HFFc6 (cell line): ENCODE measurements at regions not wholly inside any gene's neighbourhood (a gene's known extent, or its start where the extent isn't known, plus 50 kb on each side); places are given as distances from the start of the nearest gene placed in this dataset.

Source experiments
- DNase-seq: peaks from one replicate; pipeline ENCODE4 v3.0.0-alpha.2; 2018
- H3K27ac Mint-ChIP-seq: 2 replicates; pipeline ENCODE4 v1.8.0; 2020; ENCODE audit warnings: mild to moderate bottlenecking, mixed read lengths
- H3K27me3 Mint-ChIP-seq: 2 replicates; pipeline ENCODE4 v1.8.0; 2021; ENCODE audit warnings: mild to moderate bottlenecking, moderate library complexity, mixed read lengths; ENCODE audit not compliant: insufficient read depth
- H3K36me3 Mint-ChIP-seq: 2 replicates; pipeline ENCODE4 v1.8.0; 2021; ENCODE audit warnings: low read depth, mixed read lengths
- H3K4me1 Mint-ChIP-seq: 2 replicates; pipeline ENCODE4 v1.8.0; 2020; ENCODE audit warnings: low read depth, mixed read lengths
- H3K4me3 Mint-ChIP-seq: 2 replicates; pipeline ENCODE4 v1.8.0; 2020; ENCODE audit warnings: mild to moderate bottlenecking, moderate library complexity, mixed read lengths
- H3K9me3 Mint-ChIP-seq: 2 replicates; pipeline ENCODE4 v1.8.0; 2020; ENCODE audit warnings: mild to moderate bottlenecking, mixed read lengths
- TF ChIP-seq, protein P1 (sequence below): fragments of 200-600 bp; sonication (generic); IDR thresholded peaks from 2 replicates; pipeline ENCODE4 v1.5.0; 2021; ENCODE audit warnings: antibody characterized with exemption, mild to moderate bottlenecking

DNA sequence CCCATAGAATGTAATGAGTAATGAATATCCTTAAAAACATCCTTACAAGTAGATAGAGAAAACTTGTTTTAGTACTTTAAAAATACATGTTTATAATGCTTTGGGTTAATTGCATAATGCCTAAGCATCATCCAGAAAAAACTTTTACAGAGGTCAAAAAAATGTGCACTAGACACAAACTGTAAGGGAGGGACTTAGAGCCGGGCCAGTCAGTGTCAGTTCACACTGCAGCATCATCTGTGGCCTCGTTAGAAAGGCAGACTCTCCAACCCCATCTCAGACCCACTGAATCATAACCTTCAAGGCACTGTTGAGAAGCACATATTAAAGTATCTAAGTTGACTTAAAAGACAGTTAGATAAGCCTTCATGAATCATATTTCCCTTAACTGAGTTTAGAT lies 230.1 kb upstream of the PRPS1L1 start:
- TF ChIP-seq, protein P1, sequence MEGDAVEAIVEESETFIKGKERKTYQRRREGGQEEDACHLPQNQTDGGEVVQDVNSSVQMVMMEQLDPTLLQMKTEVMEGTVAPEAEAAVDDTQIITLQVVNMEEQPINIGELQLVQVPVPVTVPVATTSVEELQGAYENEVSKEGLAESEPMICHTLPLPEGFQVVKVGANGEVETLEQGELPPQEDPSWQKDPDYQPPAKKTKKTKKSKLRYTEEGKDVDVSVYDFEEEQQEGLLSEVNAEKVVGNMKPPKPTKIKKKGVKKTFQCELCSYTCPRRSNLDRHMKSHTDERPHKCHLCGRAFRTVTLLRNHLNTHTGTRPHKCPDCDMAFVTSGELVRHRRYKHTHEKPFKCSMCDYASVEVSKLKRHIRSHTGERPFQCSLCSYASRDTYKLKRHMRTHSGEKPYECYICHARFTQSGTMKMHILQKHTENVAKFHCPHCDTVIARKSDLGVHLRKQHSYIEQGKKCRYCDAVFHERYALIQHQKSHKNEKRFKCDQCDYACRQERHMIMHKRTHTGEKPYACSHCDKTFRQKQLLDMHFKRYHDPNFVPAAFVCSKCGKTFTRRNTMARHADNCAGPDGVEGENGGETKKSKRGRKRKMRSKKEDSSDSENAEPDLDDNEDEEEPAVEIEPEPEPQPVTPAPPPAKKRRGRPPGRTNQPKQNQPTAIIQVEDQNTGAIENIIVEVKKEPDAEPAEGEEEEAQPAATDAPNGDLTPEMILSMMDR, result no peak
- peak; percentile 2 for DNase-seq
- H3K9me3 Mint-ChIP-seq, result peaks cover 18% of the 10 kb centered on the region
- H3K36me3 Mint-ChIP-seq, result no peaks in the 10 kb centered on the region
- H3K27ac Mint-ChIP-seq, result no peak overlapping the region
- H3K4me3 Mint-ChIP-seq, result no peak overlapping the region
- H3K27me3 Mint-ChIP-seq, result peaks cover 3% of the 10 kb centered on the region; the same call in 1 of the 2 replicates
- no peaks in the 10 kb centered on the region for H3K4me1 Mint-ChIP-seq

- DNase-seq, result no peak
- no peak overlapping the region for H3K27ac Mint-ChIP-seq
- no peaks in the 10 kb centered on the region for H3K36me3 Mint-ChIP-seq
- no peak overlapping the region for H3K4me3 Mint-ChIP-seq
- H3K4me1 Mint-ChIP-seq, result no peaks in the 10 kb centered on the region
- no peaks in the 10 kb centered on the region for H3K27me3 Mint-ChIP-seq
- TF ChIP-seq, protein P1, result no peak
- H3K9me3 Mint-ChIP-seq, result peaks cover 11% of the 10 kb centered on the region
These were observed 233.5 kb upstream of the HDAC9 start for GRCh38 chr7:18262058-18262457.

DNA sequence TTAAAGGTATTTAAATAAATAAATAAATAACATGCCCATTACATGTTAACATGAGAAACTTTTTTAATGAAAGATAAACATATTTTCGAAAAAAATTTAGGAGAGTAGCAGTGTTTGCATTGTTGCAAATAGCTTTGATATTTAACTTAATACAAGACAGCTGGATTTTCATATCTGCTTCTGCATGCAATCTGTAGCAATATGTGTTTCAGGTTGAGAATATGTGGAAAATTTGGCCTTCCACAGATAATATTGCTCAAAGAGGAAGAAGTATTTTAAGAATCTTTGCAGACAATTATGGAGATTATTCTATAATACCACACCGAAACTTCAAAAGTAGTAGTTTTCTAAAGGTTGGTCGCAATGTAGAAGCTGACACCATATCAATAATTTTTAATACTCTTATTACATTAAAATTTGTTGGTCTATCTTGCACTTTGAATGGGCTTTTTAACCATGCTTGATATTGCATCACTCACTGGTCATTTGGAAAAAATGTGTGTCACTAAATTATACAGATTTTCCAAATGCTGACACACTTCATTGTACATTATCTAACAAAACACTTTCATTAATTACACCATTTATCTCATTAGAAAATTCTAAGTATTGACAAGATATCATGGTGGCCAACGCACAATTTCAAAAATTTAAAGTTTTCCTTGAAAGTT lies 229.8 kb upstream of the HDAC9 start:
- H3K27ac Mint-ChIP-seq, result no peak overlapping the region
- H3K4me3 Mint-ChIP-seq, result no peak overlapping the region
- peaks cover 11% of the 10 kb centered on the region for H3K9me3 Mint-ChIP-seq
- no peaks in the 10 kb centered on the region for H3K36me3 Mint-ChIP-seq
- TF ChIP-seq, protein P1, result no peak
- H3K4me1 Mint-ChIP-seq, result no peaks in the 10 kb centered on the region
- H3K27me3 Mint-ChIP-seq, result no peaks in the 10 kb centered on the region
- DNase-seq, result no peak

DNA sequence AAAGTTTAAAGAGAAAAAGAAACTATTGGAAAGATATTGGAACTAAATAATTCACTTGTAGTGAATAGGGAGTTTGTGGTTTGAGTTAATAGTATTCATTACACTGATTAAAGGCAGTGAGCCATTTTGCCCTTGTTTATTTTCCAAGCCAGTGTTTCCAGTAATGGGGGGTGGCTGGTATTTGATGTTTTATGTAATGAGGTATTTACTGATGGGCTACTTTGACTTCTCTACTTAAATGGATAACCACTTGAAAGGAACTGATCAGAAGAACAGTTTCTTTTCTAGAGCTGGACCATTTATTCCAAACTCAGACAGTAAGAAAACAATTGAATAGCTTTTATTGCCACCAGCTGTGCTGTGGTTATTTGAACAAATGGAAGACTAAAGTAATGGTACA lies 227.0 kb upstream of the HDAC9 start:
- DNase-seq, result no peak
- TF ChIP-seq, protein P1, result no peak
- Mint-ChIP-seq H3K4me3 (no peak overlapping the region), H3K9me3 (no peaks in the 10 kb centered on the region), H3K36me3 (no peaks in the 10 kb centered on the region), H3K27me3 (no peaks in the 10 kb centered on the region; the same call in 1 of the 2 replicates), H3K4me1 (no peaks in the 10 kb centered on the region), H3K27ac (no peak overlapping the region)

- TF ChIP-seq, protein P1, result no peak
- H3K4me3 Mint-ChIP-seq, result no peak overlapping the region
- H3K27ac Mint-ChIP-seq, result no peak overlapping the region
- no peaks in the 10 kb centered on the region for H3K4me1 Mint-ChIP-seq
- no peaks in the 10 kb centered on the region for H3K36me3 Mint-ChIP-seq
- DNase-seq, result no peak
- no peaks in the 10 kb centered on the region; the same call in none of the 2 replicates for H3K27me3 Mint-ChIP-seq
- no peaks in the 10 kb centered on the region for H3K9me3 Mint-ChIP-seq
These were observed 219.2 kb upstream of the HDAC9 start for GRCh38 chr7:18276380-18276779.
